ENCODE measurements at regions not wholly inside any gene's neighbourhood (a gene's known extent, or its start where the extent isn't known, plus 50 kb on each side); places are given as distances from the start of the nearest gene placed in this dataset.

DNA sequence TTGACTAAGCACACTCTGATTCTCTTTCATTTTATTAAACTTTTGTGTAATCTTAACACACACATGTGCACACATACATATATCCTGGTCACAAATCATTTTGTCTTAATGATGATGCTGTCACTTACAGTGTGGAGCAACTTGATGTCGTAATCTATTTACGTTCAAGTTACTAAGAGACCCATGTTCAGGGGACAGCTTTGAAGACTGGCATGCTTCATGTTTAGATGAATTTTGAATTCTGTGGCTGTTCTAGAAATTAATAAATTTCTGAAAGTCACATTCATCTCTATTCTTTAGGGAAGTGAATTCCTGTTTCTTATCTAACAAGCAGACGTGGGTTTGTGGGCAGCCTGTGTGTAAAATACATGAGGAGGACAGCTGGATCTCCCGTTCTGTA, 1637.8 kb downstream of the PLA2G4A start:
- TF ChIP-seq, protein P1, sequence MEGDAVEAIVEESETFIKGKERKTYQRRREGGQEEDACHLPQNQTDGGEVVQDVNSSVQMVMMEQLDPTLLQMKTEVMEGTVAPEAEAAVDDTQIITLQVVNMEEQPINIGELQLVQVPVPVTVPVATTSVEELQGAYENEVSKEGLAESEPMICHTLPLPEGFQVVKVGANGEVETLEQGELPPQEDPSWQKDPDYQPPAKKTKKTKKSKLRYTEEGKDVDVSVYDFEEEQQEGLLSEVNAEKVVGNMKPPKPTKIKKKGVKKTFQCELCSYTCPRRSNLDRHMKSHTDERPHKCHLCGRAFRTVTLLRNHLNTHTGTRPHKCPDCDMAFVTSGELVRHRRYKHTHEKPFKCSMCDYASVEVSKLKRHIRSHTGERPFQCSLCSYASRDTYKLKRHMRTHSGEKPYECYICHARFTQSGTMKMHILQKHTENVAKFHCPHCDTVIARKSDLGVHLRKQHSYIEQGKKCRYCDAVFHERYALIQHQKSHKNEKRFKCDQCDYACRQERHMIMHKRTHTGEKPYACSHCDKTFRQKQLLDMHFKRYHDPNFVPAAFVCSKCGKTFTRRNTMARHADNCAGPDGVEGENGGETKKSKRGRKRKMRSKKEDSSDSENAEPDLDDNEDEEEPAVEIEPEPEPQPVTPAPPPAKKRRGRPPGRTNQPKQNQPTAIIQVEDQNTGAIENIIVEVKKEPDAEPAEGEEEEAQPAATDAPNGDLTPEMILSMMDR (IDR thresholded peaks at IDR 0.05; ENCODE audit: low read depth, low read length) = no peak
- TF ChIP-seq EZH2phosphoT487 (IDR thresholded peaks at IDR 0.05; ENCODE audit: low read depth) = no peak

All from OCI-LY3 (cell line).